Astrocyte (in vitro differentiated cells and primary cell): ENCODE measurements at regions not wholly inside any gene's neighbourhood (a gene's known extent, or its start where the extent isn't known, plus 50 kb on each side); places are given as distances from the start of the nearest gene placed in this dataset.

Experiments
- EZH2 ChIP-seq: IDR thresholded peaks from 2 replicates; pipeline ENCODE4 v1.6.1; 2012; ENCODE audit warnings: mild to moderate bottlenecking, low read length, inconsistent platforms; ENCODE audit not compliant: insufficient read depth
- TF ChIP-seq, protein P1 (sequence below): IDR thresholded peaks from 2 replicates; pipeline ENCODE4 v1.5.1; 2011; ENCODE audit warnings: low read depth, mild to moderate bottlenecking, inconsistent platforms, low read length, moderate library complexity; ENCODE audit not compliant: insufficient read depth

- TF ChIP-seq, protein P1, sequence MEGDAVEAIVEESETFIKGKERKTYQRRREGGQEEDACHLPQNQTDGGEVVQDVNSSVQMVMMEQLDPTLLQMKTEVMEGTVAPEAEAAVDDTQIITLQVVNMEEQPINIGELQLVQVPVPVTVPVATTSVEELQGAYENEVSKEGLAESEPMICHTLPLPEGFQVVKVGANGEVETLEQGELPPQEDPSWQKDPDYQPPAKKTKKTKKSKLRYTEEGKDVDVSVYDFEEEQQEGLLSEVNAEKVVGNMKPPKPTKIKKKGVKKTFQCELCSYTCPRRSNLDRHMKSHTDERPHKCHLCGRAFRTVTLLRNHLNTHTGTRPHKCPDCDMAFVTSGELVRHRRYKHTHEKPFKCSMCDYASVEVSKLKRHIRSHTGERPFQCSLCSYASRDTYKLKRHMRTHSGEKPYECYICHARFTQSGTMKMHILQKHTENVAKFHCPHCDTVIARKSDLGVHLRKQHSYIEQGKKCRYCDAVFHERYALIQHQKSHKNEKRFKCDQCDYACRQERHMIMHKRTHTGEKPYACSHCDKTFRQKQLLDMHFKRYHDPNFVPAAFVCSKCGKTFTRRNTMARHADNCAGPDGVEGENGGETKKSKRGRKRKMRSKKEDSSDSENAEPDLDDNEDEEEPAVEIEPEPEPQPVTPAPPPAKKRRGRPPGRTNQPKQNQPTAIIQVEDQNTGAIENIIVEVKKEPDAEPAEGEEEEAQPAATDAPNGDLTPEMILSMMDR, result no peak
- TF ChIP-seq EZH2, result no peak
Observed at GRCh38 chr2:58826795-58827194, 585.7 kb upstream of the FANCL start.
